GM18519 (cell line): ENCODE measurements at regions not wholly inside any gene's neighbourhood (a gene's known extent, or its start where the extent isn't known, plus 50 kb on each side); places are given as distances from the start of the nearest gene placed in this dataset.

Experiments
- ATAC-seq: cut with Tn5 transposase; IDR thresholded peaks from one replicate; pipeline ENCODE4 v1.9.1; 2021; ENCODE audit warnings: mild to moderate bottlenecking, moderate library complexity; ENCODE audit not compliant: unreplicated experiment, low FRiP score

- ATAC-seq, result no peak
Measured at GRCh38 chr5:30626557-30626956, 566.9 kb upstream of the CDH6 start.

GRCh38 chr5:30620481-30621085 lies 572.9 kb upstream of the CDH6 start:
- no peak for ATAC-seq

GRCh38 chr5:30608501-30608900 lies 585.0 kb upstream of the CDH6 start:
- ATAC-seq, result no peak

- ATAC-seq, result no peak
Measured at GRCh38 chr5:30607301-30607894, 586.1 kb upstream of the CDH6 start.

DNA sequence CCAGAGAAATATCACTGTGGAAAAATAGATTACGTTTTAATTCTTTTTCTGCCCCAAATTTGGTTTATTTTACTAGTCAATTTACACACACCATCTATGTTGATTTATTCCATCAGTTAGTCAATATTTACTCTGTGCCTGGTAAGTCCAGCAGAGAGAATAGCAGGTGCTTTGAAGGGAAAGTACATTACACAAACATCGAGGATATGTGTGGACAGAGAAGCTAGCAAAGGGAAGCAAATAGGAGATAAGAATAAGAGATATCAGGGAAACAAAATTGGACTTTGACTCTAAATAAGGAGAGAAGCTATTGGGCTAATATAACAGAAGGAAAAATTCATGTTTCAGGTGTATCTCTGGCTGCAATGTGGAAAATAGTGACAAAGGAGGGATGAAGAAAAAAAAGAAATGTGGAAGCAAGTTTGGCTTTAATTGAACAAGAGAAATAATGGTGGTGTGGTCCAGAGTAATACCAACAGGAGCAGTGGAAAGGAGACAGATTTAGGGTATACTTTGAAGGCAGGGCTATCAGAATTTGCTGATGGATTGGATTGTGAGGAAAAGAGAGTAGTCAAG lies 587.7 kb upstream of the CDH6 start:
- no peak for ATAC-seq

DNA sequence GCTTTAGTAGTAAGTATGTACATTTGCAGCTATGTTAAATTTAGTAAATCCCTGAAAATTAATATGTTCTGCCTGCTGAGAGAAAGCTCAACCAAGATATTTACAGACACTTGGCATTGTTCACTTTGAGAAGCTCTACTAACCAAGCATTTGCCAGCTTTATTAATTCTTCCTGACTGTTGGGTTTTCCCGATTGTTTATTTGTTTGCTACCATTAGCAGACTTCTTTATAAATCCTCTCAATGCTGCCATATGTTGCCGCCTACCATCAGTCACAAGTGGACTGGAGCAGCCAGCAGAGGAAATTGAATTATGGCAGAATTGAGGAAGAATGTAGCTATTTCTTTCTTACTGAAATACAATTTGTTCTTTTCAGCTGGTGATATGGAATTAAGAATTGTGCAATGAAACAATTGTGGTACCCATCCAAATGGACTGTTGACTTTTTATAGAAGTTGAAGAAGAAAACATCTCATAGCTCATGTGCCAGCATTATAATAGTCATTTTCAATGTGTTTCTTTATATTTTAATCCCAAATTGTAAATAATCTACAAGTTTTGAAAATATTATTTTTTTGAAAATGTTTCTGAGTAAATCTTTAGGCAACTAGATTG lies 588.7 kb upstream of the CDH6 start:
- ATAC-seq, result no peak

GRCh38 chr5:30600892-30601291 lies 592.6 kb upstream of the CDH6 start:
- ATAC-seq, result no peak

DNA sequence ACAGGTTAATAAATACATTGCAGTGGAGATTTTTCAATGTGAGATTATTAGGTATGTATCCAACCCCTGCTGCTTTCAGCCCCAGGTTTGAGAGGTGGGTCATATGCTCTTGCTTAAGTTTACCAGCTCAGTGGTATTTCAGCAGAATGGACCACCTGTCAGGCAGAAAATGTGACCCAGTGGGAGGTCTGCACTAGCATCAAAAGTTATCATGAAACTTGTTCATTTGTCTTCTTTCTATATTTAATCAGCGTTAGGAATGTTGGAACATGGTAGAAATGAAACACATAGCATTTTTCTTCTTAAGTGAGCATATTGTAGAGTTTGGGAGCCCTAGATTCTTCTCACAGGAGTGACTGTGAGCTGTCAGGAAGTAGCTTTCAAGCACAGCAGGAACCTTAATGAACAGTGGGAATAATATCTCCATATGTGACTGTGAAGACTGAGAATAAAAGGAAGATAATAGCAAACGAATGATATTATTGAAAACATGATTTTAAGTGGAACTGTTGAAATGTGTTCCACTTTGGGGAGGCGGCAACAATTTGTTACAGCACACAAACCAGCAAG lies 596.9 kb upstream of the CDH6 start:
- no peak for ATAC-seq

DNA sequence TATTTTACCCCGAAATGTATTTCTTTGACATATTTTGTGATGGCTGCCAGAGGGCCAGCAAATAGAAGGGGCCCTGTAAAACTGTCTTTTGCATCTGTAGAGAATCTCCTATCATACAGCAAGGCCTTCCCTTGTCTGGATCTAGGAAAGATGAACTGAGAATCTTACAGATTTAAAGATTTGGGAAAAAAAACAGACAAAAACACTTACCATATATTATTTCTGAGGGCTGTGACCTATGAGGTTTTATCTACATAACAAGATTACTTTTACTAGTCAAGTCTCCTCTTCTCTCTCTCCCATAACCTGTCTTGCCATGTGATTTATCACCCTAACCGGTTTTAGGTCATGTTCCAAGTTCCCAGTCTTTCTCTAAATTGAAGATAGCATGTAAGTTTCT lies 599.2 kb upstream of the CDH6 start:
- no peak for ATAC-seq

GRCh38 chr5:30592833-30593232 lies 600.7 kb upstream of the CDH6 start:
- no peak for ATAC-seq

GRCh38 chr5:30581198-30581935 lies 612.1 kb upstream of the CDH6 start:
- no peak for ATAC-seq

DNA sequence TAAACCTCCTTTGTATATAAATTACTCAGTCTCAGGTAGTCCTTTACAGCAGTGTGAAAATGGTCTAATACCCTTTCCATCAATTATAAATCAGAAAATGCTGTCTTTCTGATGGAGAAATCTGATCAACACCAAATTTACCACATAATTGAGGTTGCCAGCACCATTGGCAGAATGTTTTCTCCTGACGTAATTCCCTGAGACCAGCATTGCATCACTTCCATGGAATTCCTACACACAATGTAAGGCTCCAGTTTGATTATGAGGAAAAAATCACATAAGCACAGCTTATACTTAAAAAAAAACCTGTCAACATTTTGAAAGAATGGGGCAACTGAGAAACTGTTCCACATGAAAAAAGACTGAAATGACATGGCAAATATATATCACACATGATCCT lies 618.7 kb upstream of the CDH6 start:
- ATAC-seq, result no peak

DNA sequence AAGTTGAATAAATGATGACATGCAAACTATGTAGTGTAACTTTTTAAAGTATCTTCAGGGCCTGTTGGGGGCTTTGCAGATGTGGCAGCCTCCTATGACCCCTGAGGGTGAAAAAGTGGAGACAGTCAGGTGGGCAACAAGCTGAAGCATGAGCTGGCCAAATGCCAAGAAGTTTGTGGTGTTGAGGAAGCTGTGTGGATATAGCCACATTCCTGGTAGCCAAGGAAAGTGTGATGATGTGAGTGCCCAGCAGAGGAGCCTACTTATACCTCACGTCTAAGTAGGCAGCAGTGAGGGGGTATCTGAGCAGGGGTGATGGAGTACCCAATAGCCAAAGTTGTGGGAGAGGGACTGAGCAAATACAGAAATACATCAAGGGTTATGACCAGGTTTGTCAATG lies 621.2 kb upstream of the CDH6 start:
- ATAC-seq, result no peak

DNA sequence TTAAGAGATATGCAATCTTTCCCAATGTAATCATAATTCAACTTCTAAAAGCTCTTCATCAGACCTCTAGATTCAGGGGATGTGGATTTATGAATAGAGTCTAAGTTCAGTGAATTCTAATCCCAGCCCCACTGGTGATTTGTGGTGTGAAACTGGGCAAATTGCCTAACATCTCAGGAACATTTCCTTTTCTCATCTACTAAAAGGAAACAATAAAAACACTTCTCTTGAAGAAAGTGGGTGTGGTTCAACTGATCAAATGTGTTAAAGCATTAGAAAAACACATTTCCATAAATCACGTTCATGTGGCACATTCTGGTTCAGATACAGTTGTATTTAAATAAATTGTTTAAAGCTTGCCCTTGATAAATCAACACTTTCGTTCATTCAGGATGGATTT lies 631.7 kb upstream of the CDH6 start:
- ATAC-seq, result no peak

- no peak for ATAC-seq
Measured at GRCh38 chr5:30551618-30552017, 641.9 kb upstream of the CDH6 start.

GRCh38 chr5:30548580-30549305 lies 644.7 kb upstream of the CDH6 start:
- ATAC-seq, result no peak

GRCh38 chr5:30540150-30540549 lies 653.3 kb upstream of the CDH6 start:
- no peak for ATAC-seq

DNA sequence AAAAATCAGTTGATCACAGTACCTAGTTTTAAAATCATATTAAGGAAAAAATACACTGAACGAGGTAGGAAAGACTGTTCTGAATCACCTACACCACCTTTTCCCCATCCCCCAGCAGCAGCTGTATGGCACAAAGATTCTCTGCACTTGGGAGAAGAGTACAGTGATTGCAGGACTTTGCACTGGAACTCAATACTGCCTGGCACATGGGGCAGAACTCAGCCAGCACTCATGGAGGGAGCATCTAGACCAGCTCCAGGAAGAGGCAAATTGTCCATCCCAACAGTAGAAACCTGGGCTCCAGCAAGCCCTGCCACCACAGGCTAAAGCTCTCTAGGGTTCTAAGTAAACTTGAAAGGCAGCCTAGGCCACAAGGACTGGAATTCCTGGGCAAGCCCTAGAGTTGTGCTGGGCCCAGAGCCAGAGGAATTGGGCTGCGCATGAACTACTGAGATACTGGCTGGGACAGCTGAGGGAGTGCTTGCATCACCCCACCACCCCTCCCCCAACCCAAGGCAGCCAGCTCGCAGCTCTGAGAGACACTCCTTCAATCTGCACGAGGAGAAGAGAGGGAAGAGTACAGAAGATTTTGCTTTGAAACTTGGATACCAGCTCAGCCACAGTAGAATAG lies 654.4 kb upstream of the CDH6 start:
- no peak for ATAC-seq

DNA sequence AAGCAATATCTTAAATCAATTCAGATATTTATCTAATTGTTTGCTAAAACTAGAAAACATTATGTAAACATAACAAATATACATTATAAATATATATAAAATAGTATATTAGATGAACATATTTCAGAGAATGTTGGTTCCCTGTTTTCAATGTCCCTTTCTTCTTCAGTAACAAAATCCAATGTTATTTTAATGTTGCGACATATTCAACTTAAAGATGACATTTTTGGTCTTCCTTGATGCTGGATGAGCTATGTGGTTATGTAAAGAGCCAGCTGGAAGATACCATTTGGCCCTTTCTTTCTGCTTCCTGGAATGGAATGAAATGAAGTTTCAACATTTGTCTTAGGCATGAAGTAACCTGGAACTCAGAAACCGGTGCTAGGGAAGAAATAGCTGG lies 668.1 kb upstream of the CDH6 start:
- no peak for ATAC-seq

GRCh38 chr5:30524428-30524827 lies 669.1 kb upstream of the CDH6 start:
- ATAC-seq, result no peak
